Transverse colon (tissue), 3 donors: ENCODE measurements at regions not wholly inside any gene's neighbourhood (a gene's known extent, or its start where the extent isn't known, plus 50 kb on each side); places are given as distances from the start of the nearest gene placed in this dataset.

Experiments
- CTCF ChIP-seq, 5 experiments: fragments of 200-600 bp in 3 of 5; fragments of 450-650 bp in 2 of 5; sonication (generic) in 3 of 5; IDR thresholded peaks; 1 replicate in 2 of 5; 2 replicates in 3 of 5; pipeline ENCODE4 v1.5.1; 2016 to 2017; ENCODE audit warnings: antibody characterized with exemption in 5 of 5, inconsistent platforms in 3 of 5, mild to moderate bottlenecking in 2 of 5, moderate library complexity in 1 of 5
- EP300 ChIP-seq: sonication (generic); formaldehyde crosslinking; IDR thresholded peaks from one replicate; pipeline ENCODE4 v1.6.1; 2017; ENCODE audit warnings: antibody characterized with exemption, low read depth
- POLR2A ChIP-seq: fragments of 450-650 bp; IDR thresholded peaks from one replicate; pipeline ENCODE4 v1.6.1; 2016; ENCODE audit warnings: antibody characterized with exemption, mild to moderate bottlenecking, moderate library complexity

GRCh38 chrX:85544609-85545008 is 165.1 kb upstream of the POF1B start:
- TF ChIP-seq POLR2A (no peak), CTCF (IDR thresholded peaks at IDR 0.05) (peak; percentile 32 to 54 (median 34)), EP300 (no peak)
